NB4 (cell line): ENCODE measurements at regions not wholly inside any gene's neighbourhood (a gene's known extent, or its start where the extent isn't known, plus 50 kb on each side); places are given as distances from the start of the nearest gene placed in this dataset.
A peak's percentile ranks its signal among the peaks of the same experiment; 100 is the strongest.

Experiments
- DNase-seq: peaks from one replicate; pipeline ENCODE4 v3.0.0; 2010; ENCODE audit warnings: low read depth
- H3K4me3 ChIP-seq: one replicate; pipeline ENCODE4 v1.5.1; 2011; ENCODE audit warnings: mild to moderate bottlenecking, low read depth, low read length, moderate library complexity
- CTCF ChIP-seq: IDR thresholded peaks from one replicate; pipeline ENCODE4 v1.5.1; 2012; ENCODE audit warnings: low read depth, low read length
- MAX ChIP-seq: IDR thresholded peaks from 2 replicates; pipeline ENCODE4 v1.6.1; 2011; ENCODE audit warnings: low read depth, low read length
- MYC ChIP-seq: IDR thresholded peaks from 2 replicates; pipeline ENCODE4 v1.6.1; 2011; ENCODE audit warnings: low read depth, low read length
- POLR2A ChIP-seq: IDR thresholded peaks from 2 replicates; pipeline ENCODE4 v1.6.1; 2011; ENCODE audit warnings: mild to moderate bottlenecking; ENCODE audit not compliant: insufficient read length; ENCODE audit errors: extremely low read depth

GRCh38 chr2:80854831-80855230 lies 550.3 kb upstream of the LRRTM1 start:
- no peak for TF ChIP-seq POLR2A
- TF ChIP-seq MAX, result no peak
- TF ChIP-seq CTCF, result no peak
- no peak for TF ChIP-seq MYC
- no peak overlapping the region for H3K4me3 ChIP-seq
- DNase-seq, result no peak

GRCh38 chr2:80852808-80853139 lies 548.2 kb upstream of the LRRTM1 start:
- peak; percentile 8 for DNase-seq
- no peak for TF ChIP-seq MAX
- no peak for TF ChIP-seq MYC
- TF ChIP-seq POLR2A, result no peak
- TF ChIP-seq CTCF, result no peak
- no peak overlapping the region for H3K4me3 ChIP-seq

- DNase-seq, result no peak
- H3K4me3 ChIP-seq, result no peak overlapping the region
- TF ChIP-seq CTCF, result peak; percentile 19
- no peak for TF ChIP-seq POLR2A
- TF ChIP-seq MYC, result no peak
Measured at GRCh38 chr2:80852079-80852807, 547.7 kb upstream of the LRRTM1 start.

GRCh38 chr2:80830891-80831290 lies 526.3 kb upstream of the LRRTM1 start:
- H3K4me3 ChIP-seq, result no peak overlapping the region
- DNase-seq, result no peak
- TF ChIP-seq CTCF (no peak), POLR2A (no peak), MAX (no peak), MYC (no peak)

- TF ChIP-seq CTCF (no peak), MAX (no peak), POLR2A (no peak), MYC (no peak)
- H3K4me3 ChIP-seq, result no peak overlapping the region
- no peak for DNase-seq
Measured at GRCh38 chr2:80822999-80823398, 518.4 kb upstream of the LRRTM1 start.

- no peak overlapping the region for H3K4me3 ChIP-seq
- TF ChIP-seq MYC (no peak), MAX (no peak), CTCF (no peak)
- no peak for DNase-seq
Measured at GRCh38 chr2:80815259-80815658, 510.7 kb upstream of the LRRTM1 start.
